Limb (tissue), 2 donors: ENCODE measurements at regions not wholly inside any gene's neighbourhood (a gene's known extent, or its start where the extent isn't known, plus 50 kb on each side); places are given as distances from the start of the nearest gene placed in this dataset.
A peak's percentile ranks its signal among the peaks of the same experiment; 100 is the strongest.
"Not testable (repeated sequence)": the region's sequence is repeated elsewhere in the genome, so short reads cannot be mapped to it uniquely, and the experiment has no call there.

Experiments used
- DNase-seq, 2 donors: peaks; one replicate each; pipeline ENCODE4 v3.0.0-alpha.2; 2016; ENCODE audit errors: extremely low spot score in 2 of 2

DNA sequence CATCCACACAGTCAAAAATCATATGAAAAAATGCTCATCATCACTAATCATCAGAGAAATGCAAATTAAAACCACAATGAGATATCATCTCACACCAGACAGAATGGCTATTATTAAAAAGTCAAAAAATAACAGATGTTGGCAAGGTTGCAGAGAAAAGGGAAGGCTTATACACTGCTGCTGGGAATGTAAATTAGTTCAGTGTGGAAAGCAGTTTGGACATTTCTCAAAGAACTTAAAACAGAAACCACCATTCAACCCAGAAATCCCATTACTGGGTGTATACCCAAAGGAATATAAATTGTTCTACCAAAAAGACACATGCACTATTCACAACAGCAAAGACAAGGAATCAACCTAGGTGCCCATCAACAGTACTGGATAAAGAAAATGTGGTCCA, 307.0 kb upstream of the SOX9 start:
- not testable (repeated sequence) for DNase-seq

DNA sequence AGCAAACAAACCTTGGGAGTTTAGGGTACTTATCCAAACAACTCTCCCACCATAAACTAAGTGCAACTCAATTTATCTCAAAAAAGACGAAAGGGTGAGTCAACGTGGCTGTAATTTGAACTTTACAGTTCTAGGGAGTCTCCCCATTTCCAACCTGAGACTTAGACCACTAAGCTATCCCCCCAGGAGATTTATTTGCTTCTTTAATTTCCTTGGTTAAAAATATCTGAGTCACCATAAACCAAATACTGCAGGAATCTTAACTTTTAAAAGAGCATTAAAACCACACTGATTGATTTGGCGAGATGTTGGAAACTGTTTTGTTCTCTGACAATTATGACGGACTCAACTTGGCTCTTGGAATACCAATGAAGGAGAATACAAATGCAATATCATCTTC, 299.3 kb upstream of the SOX9 start:
- DNase-seq: no peak

GRCh38 chr17:71824671-71825070, 296.1 kb upstream of the SOX9 start:
- no peak for DNase-seq

DNA sequence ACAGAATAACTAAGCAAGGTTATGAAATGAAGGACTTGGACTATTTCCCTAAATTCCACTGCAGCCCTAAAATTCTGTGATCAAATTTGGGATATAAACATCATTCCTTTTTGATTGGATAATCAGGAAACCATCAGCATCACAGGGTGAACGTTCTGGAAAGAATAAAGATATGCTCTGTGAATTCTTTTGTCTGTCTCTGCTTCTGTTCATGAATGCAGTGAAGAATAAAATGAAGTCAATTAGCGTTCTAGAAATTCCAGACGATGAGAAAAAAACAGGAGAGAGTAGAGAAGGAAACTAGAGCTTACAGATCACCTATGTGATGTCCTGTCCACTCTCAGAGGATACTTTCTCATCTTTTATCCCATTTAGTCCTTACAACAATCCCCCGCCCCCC, 295.1 kb upstream of the SOX9 start:
- DNase-seq: no peak

DNA sequence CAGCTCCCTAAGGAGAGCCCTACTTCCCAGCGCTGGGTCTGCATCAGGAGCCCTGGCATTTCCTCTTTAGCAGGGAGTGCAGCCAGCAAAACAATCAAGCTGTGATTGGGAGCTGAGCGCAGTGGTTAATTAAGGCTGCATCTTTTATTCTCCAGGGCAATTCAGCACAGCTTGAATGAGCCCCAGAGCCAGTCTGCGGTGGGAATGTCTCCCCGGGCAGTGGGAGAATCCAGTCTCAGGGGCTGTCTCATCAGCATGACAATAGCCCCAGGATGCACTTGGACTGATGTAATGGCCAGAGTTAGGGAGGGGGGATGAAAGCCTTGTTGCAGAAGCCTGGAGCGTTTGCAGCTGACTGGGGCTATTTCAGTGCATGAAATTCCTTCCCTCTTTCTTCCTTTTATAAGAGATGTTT, 292.6 kb upstream of the SOX9 start:
- DNase-seq: peak in 1 of 2 donors; percentile 66

- DNase-seq: peak in 1 of 2 donors; percentile 59
These were observed 290.0 kb upstream of the SOX9 start for GRCh38 chr17:71830866-71831265.

DNA sequence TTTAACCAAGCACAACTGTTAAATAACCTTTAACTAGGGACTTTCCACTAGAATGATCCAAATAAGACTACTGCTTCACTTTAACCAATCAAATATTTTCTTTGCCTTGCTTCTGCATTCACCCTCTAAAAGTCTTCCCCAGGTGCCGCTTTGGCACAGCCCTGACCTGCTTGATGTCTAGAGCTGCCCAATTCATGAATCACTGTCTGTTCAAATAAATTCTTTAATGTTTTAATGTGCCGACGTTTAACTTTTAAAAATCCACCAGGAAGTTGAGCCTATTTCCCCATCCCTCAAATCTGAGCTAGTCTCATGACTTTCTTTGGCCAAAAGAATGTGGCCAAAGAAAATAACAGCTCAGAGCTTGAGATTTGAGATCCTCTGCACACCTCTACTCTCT, 277.8 kb upstream of the SOX9 start:
- no peak for DNase-seq

DNA sequence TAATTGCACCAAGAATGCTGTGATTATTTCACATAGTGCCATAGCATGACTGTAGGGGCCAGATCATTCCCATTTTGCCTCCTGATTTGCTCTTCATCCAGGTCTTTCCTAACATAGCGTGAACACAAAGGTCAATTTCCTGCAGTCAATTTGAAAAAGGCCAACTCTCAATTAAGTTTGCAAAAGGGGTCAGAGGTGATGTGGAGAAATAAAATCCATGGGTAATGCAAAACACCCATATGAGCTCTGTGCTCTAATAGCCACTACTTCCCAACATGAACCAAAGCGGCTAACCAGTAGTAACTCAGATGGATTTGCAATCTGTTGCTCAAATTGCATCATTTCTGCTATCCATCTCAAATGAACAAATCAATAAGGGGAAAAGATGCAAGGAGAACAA, 275.5 kb upstream of the SOX9 start:
- DNase-seq: no peak

GRCh38 chr17:71846561-71847110, 274.2 kb upstream of the SOX9 start:
- DNase-seq: no peak

GRCh38 chr17:71849783-71850768, 270.7 kb upstream of the SOX9 start:
- no peak for DNase-seq

DNA sequence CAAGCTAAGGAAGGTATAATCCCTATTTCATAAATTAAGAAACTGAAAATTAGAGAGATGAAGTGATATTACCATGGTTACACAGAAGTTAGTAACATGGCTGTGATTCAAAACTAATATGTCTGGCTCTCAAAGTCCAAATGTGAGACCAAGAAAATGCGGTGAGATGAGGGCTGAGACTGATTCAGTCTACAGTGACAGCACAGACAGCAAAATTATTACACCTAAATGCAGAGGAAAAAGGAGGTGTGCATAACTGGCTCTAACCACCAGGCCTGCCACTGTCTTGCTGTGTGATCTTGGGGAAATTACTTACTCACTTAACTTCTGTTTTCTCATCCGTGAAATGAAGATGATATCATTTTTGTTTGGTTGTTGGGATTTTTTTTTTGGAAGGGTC, 270.0 kb upstream of the SOX9 start:
- no peak for DNase-seq

- DNase-seq: no peak
These were observed 265.8 kb upstream of the SOX9 start for GRCh38 chr17:71855010-71855409.

DNA sequence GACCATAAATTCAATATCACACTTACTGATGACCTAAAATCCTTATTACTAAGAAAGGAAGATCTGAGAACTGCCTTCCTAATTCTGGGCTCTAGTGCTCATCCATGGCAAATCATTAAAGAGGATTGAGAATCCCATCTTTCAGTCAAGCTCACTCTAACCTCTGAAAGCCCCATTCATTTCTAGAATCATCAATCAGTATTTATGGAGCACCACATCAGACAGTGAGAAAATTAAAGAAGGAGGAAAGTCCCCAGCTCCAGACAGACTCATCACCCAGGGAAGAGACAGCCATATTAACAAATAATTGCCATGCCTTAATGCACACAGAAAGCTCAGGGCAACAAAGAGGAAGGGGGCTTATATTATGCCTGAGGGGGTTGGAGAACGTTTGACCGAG, 256.1 kb upstream of the SOX9 start:
- DNase-seq: no peak

- DNase-seq: no peak
These were observed 254.7 kb upstream of the SOX9 start for GRCh38 chr17:71866095-71866494.

- DNase-seq: no peak
These were observed 251.5 kb upstream of the SOX9 start for GRCh38 chr17:71869293-71869692.

DNA sequence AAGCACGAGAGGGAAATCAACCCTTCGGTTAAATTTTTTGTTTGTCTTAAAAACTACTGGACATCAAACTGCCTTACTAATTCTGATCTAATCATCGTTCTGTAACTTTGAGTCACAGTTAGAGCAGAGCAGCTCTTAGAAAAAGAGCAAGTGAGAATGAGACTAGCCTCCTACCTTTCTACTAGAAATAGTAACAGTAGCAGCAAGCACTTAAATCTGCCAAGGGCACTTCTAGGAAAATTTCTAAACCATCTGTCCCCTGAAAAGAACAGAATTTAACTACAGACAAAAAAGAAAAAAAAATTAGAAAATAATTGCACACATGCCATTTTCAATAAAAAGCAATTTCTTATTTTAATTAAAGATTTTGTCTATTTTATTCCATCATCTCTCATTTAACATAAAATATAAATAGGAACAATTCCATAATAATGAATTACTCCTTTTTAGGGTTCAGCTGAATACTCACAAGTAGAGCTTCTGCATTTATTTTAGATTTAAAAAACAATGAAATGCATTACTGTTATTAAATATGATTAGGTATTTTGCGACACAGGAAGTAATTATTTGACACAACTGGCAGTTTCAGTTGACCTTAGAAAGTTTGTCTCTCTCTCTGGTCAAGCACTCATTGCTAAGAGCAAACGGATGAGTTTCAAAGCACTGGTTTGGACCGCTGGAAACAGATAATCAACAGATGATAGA, 250.8 kb upstream of the SOX9 start:
- no peak for DNase-seq

DNA sequence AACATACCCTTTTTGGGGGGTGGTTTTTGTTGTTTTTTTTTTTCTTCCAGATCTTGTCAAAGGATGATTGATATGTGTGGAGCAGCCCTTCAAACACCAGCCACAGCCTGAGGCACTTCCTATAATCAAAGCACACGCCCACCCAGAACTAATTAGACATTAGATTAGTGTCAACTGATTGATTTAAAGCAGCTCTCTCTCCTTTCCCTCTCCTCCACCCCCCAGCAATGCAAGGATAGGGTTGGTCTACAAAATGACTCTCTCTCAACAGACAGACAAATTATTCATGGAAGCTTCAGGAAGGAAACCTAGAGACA, 250.3 kb upstream of the SOX9 start:
- no peak for DNase-seq

- DNase-seq: peak; percentile 32 to 55
These were observed 247.9 kb upstream of the SOX9 start for GRCh38 chr17:71872843-71873485.

- not testable (repeated sequence) for DNase-seq
These were observed 246.0 kb upstream of the SOX9 start for GRCh38 chr17:71874773-71875172.

DNA sequence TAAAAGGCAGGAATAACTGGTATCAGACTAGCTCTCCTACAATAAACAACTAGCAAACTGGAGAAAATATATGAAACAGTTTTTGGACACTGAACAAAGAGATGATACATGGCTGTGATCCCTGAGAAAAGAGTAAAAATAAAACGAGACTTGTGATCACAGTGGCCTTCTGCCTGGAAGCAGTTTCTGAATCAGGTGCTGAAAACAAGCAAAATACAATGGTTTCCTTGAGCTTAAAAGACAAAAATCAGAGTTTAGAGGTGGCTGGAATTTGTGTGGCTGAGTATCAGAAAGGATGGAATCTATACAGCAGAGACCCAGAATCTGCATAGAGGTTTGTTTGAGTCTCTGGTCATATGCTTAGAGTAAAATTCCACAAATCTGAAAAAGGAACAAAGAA, 242.5 kb upstream of the SOX9 start:
- DNase-seq: no peak

GRCh38 chr17:71878998-71879397, 241.8 kb upstream of the SOX9 start:
- no peak for DNase-seq

DNA sequence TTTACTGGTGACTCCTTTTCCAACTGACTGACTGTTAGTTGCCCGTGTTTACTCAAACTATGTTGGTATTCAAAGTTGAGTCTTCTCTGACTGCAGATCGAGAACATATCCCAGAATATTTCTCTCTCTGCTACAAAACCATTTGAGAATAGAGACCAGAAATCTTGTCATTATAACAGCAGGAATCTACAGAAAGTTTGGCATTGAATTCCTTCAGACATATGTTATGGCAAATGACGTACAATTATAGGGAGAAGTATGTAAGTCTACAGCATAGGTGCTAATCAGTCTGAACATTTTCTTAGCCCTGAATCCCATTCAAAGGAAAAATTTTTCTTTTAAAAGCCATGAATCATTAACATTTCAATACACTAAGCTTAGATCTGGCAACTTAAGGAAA, 239.8 kb upstream of the SOX9 start:
- no peak for DNase-seq
